GM18907 (cell line): ENCODE measurements at regions not wholly inside any gene's neighbourhood (a gene's known extent, or its start where the extent isn't known, plus 50 kb on each side); places are given as distances from the start of the nearest gene placed in this dataset.

ENCODE experiments used
- ATAC-seq: cut with Tn5 transposase; IDR thresholded peaks from one replicate; pipeline ENCODE4 v1.9.1; 2021; ENCODE audit warnings: mild to moderate bottlenecking, moderate library complexity; ENCODE audit not compliant: unreplicated experiment

DNA sequence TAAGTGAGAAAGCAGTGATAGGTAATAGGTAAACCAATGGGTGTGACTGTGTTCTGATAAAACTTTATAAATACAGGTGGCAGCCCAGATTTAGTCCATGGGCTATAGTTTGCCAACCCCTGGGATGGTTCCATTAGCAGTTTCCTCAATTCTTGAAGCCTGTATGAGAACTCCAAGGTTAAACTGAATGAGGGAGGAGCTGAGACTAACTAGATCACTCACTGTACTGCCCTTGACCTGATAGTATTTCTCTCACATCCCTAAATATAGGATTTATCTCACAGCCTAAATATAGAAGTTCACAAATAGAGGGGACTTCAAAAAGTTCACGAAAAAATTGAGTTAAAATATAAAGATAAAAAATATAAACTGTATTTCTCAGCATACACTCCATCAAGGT lies 439.6 kb upstream of the CCDC196 start:
- no peak for ATAC-seq

DNA sequence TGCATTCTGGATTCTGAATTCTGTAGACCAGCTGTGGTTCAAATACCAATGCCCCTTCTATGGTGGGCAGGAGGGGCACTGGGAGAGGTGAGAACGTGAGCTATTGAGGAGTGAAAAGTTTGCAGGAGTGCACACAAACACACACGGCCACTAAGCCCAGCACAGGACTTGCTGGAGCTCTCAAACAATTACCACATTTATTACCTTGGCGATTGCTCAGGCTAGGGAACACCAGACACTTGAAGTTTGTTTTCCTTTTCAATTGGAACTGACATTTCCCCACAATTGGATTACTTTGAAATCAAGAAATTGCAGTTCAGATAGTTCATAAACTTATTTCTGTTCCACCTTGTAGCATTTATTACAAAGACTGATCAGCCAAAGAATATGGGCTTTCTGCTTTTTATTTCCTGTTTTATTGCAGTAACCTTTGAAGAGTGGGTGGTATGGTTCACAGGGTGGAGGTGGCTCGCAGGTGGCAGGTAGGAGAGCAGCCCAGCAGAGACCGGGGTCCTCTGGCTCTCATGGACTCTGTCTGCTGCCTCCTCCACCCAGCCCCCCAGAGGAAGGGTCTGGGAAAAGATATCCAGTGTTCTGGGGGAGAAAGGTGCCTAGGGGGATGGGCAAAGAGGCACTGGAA lies 429.8 kb upstream of the CCDC196 start:
- ATAC-seq = no peak

DNA sequence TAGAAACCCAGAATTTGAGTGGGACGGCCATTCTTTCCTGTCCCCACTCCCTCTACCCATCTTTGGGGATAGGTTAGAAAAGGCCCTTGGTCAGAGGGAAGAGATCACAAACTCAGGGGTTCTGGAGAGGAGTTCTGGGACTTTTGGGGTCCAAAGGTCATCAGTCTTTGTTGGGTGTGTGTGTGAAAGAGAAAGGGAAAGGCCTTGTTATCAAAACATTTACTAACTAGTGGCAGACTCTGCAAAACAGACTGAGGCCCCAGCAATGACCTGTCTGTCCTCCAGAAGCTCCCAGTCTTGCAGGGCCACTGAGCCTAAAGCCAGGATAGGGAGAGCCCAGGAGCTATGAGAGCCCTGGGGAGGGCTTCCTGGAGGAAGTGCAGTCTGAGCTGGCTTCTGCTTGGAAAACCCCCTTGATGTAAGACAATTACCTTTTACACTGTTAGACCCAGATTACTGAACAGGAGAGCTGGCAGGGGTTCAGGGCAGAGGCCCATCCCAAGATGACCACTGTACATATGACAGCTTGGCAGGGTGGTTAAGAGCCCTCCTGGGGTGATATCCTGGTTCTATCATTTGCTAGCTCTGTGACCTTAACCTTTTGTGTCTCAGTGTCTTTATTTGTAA lies 429.1 kb upstream of the CCDC196 start:
- no peak for ATAC-seq

DNA sequence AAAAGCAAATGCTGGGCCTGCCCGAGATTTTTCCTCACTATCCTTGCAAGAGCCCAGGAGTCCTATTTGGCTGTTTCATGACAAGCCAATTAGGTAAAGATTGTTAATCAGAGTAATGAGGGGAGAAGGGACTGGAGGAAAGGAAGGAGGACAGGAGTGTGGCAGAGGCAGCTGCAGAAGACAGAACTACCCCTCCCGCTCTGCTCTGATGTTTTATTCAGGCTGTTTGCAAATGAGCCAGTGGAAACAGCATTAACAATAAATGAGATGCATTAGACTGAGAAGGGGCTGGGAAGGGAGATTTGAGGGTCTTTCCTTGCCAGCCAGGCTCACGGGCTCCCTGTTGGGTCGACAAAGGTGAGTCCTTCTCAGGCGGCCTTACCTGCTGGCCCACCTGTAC lies 421.0 kb upstream of the CCDC196 start:
- no peak for ATAC-seq

DNA sequence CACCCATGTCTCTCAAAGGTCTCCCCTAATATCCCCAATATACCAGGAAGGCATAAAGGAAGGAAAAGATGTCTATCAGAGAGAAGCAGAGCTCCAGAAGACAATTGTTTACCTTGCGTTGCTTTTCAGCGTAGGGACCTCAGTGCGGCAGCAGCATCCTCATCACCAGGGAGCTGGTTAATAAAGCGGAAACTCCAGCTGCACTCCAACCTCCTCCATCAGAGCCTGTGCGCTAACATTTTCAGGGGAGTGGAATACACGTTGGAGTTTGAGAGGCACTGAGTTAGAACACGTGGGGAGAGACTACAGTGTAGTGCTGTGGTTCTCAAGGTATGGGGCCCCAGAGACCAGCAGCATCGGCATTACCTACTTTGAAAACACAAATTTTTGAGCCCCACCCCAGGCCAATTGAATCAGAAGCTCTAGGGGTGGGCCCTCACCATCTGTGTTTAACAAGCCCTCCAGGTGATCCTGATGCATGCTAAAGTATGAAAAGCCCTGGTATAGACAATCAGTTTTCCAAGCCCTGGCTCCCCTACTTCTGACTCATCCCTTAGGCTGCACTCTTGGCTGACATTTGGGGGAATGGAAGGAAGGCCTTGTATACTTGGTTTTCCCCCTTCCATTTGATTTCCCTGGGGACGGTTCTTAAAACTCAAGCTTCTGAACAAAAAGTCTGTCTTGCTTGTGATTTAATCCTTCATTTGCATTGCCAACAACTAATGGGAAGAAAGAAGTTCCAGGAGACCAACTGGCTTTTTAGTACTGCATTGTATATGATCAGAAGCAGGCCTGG lies 419.0 kb upstream of the CCDC196 start:
- ATAC-seq = no peak

DNA sequence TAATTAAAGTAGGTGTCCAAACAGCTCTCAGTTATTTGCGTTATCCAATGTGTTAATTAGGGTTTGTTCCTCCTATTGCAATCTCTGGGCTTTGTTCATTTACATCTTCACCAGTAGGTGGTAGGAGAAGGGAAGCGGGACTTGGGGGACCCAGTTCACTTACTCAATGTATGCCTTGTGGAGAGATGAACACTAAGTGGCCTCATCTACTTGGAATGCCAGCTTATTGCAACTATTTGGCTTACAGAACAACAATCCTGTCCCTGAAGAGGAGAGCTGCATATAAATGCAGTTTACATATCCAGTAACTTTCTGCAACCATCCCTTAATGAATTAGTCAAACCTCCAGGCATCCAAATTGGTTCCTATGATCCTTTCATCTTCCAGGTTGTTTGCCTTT lies 417.1 kb upstream of the CCDC196 start:
- no peak for ATAC-seq

DNA sequence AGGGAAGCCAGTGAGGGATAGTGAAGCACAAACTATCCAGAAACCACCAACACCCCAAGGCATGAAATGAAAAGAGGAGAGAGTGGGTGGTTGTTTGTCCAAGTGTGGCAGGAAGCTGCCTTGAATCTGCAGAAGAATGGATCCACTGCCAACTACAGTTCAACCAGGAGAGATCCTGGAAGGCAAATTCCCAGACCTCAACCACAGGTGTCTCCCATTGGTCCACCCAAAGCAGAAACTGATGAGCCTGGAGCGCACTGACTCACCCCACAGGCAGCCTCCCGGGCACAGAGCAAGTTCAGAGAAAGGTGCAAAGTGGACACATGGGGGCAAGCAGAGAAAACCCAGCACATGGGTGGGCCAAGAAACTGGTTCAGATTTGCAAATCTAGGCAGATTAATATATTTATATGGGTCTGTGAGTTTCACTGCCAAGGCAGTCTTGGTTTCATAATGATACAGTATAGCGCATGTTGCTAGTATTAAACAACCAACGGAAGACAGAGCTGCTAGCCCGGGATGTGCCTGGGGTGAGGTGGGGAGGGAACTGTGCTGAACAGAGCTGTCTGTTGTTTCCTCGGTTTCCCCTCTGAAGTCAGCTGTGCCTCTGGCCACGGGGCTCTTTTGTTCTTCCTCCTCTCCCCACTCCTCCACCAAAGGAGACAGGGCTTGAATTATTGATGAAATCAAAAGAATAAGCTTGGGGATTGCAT lies 416.2 kb upstream of the CCDC196 start:
- ATAC-seq = no peak

DNA sequence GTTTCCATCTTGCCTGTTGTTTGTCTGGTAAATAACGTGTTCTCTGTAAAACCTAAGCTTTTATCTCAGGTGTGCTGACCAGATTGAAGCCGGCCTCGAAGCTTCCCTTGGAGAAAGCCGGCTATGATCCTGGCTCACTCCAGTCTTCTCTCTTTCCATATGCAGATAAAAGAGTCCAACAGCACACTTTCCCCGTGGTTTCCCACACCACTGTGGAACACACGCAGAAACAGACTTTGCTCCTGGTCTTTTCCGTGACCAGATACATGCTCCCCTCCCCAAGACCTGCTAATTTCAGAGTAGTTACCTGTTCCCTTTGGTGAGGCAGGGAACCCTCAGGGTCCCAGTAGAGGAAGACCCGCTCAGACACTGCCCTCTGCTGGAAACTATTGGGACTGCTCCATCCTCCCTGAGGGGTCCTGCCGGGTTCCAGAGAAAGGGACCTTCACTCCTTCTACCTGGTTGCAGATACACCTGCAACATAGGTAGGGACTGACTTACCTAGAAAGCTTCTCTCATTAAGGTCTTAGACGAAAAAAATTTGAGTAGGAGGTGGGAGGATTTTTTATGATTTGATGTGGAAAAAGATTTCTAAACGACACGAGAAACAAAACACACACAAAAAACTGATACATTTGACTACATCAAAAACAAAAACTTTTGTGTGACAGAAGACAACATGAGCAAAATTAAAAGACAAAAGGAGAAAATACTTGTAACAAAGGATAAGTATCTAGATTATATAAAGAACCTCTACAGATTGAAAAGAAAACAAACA lies 415.4 kb upstream of the CCDC196 start:
- ATAC-seq = no peak

DNA sequence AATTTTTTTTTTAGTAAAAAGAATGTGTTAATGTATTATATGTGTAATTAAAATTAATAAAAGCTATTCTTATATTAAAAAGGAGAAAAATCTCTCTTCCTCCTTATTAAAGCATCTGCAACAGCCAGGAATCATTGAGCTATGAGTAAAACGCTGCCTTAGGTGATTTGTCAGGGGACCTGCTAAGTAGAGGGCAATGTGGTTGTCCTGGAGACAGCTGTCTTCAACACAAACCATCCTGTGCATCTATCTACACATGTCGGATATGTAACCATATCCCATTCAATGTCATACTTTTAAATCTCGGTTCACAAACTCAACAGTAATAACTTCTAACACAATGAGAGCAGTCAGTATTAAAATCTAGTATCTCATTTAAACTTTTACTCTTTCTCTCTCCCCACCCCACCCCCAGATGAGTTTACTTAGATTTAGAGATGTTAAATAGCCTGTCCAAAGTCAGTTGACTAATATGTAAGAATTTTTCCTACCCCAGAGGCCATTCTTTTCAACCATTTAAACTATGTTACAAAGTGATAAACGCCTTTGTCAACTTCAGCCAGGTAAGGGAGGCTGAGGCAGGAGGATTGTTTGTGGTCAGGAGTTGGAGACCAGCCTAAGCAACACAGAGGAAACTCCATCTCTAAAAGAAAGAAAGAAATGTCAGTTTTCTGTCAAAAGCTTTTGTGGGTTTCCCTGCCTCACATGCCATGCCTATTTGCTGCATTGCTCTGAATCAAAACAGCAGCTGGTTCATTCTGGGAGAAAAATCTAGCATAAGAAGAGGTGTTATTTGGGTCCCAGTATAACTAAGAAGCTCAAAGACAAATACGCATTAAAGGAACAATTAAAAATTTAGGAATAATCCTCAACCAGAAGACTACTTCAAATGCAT lies 413.7 kb upstream of the CCDC196 start:
- no peak for ATAC-seq

DNA sequence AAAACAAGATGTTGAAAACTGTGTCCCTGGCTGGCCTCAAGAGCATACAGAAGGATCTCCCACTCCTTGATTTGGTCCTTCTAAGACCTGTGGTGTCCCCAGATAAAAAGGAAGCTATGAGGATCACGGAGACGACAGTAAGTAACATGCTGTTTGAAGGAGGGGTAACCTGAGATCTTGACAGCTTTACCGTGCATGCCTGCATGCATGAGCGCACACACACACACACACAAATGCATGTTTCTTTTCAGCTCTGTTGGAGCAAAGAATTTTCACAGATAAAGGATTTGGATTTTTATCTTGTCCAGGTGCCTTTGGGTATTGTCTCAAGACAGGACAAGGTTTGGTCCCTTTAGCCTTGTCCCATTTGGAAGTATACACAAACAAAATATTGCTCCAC lies 411.6 kb upstream of the CCDC196 start:
- no peak for ATAC-seq

DNA sequence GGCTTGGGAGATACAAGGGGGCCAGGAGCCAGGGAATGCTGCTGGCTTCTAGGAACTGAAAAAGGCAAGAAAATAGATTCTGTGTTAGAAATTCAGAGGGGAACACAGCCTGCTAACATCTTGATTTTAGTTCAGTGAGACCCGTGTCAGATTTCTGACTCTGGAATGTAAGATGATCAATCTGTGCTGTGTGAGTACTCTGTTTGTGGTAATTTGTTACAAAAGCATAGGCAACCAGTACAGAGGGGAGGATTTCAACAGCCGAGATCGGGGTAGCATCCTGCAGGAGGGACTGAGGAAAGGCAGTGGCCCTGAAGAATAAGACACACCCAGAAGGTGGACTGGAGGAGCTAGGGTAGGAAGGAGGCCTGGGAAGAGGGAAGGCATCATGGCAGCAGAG lies 410.0 kb upstream of the CCDC196 start:
- ATAC-seq = no peak

DNA sequence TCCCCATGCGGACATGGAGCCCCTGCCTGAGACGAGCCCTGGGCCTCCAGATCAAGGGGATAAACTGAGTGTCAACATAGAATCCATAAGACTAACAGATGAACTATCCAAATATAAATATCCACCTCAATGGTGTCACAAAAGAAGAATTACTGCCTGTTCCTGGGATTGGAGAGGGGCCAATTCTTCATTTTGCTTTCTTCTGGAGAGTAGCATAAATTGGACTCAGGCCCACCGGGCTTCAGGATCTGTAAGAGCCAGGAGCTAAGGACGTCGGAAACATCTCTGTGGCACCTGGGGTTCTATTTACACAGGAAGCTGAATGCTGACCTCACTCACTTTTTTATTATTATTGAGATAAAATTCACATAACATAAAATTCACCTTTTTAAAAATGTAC lies 408.2 kb upstream of the CCDC196 start:
- no peak for ATAC-seq

DNA sequence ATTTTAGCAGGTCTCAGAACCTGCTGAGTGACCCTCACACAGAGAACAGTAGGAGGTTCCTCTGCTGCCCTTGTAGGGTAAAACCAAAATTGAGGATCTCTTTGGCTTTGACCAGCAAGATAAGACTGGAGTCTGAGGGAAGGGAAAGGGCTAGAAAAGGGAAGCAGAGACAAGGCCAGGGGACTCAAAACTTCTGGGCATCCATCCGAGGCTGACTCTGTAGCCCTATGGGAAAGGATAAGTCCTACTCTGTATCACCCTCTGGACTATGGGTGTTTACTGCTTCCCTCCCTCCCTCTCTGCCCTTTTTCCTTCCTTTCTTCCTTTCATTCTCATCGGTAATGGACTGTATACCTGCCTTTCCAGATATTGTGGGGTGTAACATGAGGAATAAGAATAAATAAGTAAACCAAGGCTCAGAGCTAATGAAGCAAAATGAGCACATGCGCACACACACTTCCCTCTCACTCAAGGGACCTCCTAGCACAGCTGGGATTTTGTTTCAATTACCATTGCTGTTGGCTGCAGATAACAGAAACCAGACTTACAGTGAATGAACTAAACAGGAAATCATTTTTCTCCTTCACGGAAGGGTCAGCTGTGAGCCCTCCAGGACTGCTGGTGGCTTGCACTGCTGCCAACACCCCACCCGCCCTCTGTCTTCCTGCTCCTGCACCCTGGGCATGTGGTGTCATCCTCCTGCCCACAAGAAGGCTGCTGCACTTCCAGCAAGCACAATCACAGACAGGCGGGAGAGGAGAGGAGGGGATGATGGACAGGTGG lies 404.4 kb upstream of the CCDC196 start:
- no peak for ATAC-seq

DNA sequence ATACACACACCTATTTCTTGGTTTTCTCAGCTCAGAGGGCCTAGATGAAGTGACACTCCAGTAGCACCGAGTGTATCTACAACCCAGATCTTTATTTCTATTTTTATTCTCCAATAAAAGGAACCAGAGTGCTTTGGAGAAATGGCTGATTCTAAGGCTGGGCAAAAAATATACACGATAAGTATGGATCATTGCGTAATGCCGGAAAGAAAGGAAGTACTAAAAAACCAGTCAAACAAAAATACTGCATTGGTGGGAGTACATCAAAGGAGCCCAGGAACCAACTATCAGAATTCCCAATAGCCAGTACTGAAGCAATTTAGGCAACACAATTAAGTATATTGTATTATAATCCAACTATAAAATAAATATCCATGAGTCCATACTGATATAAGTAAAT lies 400.9 kb upstream of the CCDC196 start:
- no peak for ATAC-seq

DNA sequence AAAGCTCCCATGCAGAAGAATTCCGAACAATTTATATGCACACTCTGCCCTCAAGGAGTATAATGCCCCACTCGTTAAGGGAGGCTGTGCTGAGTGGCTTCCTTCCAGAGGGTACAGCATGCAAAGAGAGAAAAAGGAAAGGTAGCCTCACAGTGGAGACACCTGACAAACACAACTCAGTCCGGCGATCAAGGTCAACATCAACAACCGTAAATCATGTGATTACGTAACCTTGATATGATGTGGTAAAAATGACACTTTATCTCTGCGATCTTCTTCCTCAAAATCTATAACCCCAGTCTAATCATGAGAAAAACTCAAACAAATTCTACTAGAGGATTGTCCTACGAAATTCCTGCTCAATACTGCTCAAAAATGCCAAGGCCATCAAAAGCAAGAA lies 400.5 kb upstream of the CCDC196 start:
- no peak for ATAC-seq

DNA sequence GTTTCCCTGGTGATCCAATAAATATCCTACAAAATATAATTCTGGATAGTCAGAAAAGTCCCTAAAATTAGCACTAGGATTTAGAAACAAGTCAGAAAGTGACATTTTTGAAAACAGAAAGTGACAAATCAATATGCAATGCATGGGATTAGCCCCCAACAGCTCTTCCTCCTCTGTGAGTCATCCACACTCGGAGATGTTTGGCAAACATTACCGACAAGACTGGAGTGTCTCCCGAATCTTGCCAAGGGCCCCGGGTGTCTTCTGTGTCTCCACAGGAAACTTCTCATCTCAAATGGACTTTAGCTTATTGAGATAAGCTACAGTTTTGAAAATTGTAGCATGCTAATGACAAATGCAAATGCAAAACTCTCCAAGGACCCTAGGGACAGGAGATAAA lies 398.9 kb upstream of the CCDC196 start:
- no peak for ATAC-seq

DNA sequence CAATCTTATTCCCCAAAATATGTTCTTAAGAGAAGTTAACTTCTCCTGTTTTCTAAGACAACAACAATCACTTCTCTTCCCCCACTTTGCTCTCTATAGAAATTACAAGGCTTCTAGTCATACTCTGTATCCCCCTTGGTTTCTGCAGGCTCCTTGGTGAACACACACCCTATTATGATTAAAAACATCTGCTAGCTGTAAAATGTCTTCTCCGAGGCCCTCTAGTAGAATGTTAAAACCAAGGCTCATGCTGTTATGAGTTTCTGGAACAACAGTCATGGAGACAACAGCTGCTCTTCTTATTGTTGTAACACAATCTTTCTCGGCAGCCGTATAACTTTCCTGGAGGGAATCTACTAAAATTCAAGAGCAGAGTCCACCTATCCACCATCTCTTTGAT lies 397.5 kb upstream of the CCDC196 start:
- ATAC-seq = no peak

DNA sequence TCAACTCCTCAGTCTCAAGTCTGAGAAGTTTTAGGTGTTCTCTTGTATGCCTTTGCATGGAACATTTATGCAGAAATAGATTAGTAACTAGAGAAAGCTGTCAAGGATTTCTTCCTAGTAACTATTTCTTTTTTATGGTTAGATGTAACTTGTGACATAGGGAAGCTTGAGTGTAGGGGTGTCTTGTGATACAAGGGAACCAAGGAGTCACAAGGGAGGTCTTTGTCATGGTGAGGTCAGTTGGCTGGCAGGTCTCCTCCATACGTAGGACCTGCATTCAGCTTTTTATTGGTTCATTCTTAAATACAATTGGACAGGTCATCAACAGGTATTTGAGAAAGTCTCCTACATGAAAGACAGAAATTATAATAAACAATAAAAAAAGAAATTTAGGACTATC lies 394.0 kb upstream of the CCDC196 start:
- no peak for ATAC-seq

DNA sequence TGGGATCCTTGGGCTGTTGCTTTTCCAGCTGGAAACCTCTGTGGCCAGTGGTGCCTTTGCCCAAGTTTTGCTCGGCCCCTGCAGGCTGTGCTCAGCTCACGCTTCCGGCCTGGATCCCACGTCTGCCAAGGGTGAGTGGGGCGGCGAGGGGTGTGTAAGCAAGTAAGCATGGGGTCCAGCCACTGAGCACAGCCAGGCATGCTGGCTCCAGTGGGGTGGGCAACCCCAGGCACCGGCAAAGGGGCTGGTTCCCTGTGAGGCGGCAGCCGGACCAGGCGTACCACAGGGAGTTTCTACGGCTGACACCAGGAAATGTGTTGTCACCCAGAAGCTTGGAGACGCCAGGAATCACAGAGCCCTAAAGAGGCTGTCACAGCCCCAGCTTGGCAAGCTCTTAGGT lies 393.4 kb upstream of the CCDC196 start:
- no peak for ATAC-seq
